ENCODE measurements at regions not wholly inside any gene's neighbourhood (a gene's known extent, or its start where the extent isn't known, plus 50 kb on each side); places are given as distances from the start of the nearest gene placed in this dataset.

DNA sequence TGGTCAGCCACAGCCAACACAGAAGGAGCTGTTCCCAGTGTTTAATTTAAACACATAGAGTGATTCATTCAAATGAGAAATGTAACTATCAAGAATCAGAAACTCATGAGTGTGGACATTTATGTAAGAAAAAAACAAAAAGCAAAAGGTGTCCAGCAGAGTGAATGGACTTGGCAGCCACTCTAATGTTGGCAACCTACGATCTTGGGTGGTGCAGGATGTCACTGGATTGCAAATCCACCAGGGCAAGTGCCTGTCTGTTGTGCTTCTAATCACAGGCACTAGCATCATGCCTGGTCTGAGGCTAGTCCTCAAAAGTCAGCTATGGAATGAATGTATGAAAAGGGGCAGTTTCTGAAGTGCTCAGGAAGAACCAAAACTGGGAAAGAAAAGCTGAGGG, 277.7 kb upstream of the CLNK start:
- H3K9me1 ChIP-seq (ENCODE audit: insufficient read depth, low read length) = no peaks in the 10 kb centered on the region
- no peaks in the 10 kb centered on the region for H3K36me3 ChIP-seq (ENCODE audit: control insufficient read depth, insufficient read depth, low read length)
- no peak overlapping the region for H2AFZ ChIP-seq (replicated peaks; ENCODE audit: low read length, poor library complexity)
- no peak overlapping the region for H2BK20ac ChIP-seq (ENCODE audit: low read depth, low read length)
- H4K8ac ChIP-seq (ENCODE audit: low read depth in 2 of 2, low read length in 2 of 2) = no peak overlapping the region
- no peak overlapping the region for H3K56ac ChIP-seq (ENCODE audit: extremely low read depth, insufficient read depth, low read length)
- no peak overlapping the region for H2AK9ac ChIP-seq (replicated peaks; ENCODE audit: low read depth, low read length, poor library complexity)
- no TSS peak for BruUV-seq (replicated peaks)
- H2BK5ac ChIP-seq (ENCODE audit: low read depth, low read length, poor library complexity, severe bottlenecking) = no peak overlapping the region
- no peaks in the 10 kb centered on the region for H3K4me1 ChIP-seq (ENCODE audit: control insufficient read depth, insufficient read depth, low read length)
- 50% methylated on average over 1 of the region's 1 CpG; no CpG with 5 or more reads in 1 of the 2 experiments for WGBS, 2 experiments (ENCODE audit: extremely low coverage in 2 of 2, insufficient read length in 1 of 2)
- no peaks in the 10 kb centered on the region for H4K20me1 ChIP-seq (ENCODE audit: insufficient read depth, low read length)
- in situ Hi-C loops (cut with MboI; ENCODE audit: low sequenced_read_pairs) (no loop called here), intact Hi-C loops (cut with micrococcal nuclease) (no loop called here), dilution Hi-C loops (cut with HindIII; ENCODE audit: low sequenced_read_pairs, unreplicated experiment) (no loop called here)
- ChIA-PET POLR2A (ENCODE audit: unreplicated experiment) (no interaction called here), CTCF (interaction anchor here (0.6 kb wide), 2 partner anchors 64 to 87 kb away, joined by 3 to 4 read pairs; no protein-coding TSS in a partner anchor)
- no peak overlapping the region for H3K4me2 ChIP-seq (ENCODE audit: low read depth, low read length)
- H3K27ac ChIP-seq (ENCODE audit: insufficient read depth, low read length) = no peak overlapping the region
- H3K14ac ChIP-seq (replicated peaks; ENCODE audit: low read depth, low read length) = no peak overlapping the region
- no peak overlapping the region for H2BK120ac ChIP-seq (ENCODE audit: low read depth, low read length)
- no peak overlapping the region for H4K91ac ChIP-seq (ENCODE audit: insufficient read depth, low read depth, low read length)
- no peak overlapping the region for H2BK15ac ChIP-seq (ENCODE audit: low read depth, low read length)
- H3K9ac ChIP-seq (ENCODE audit: low read depth, low read length) = no peak overlapping the region
- TF ChIP-seq SMC3 (IDR thresholded peaks at IDR 0.05; ENCODE audit: low read depth, low read length) (no peak), CHD1 (IDR thresholded peaks at IDR 0.05; ENCODE audit: low read depth, low read length) (no peak), RFX5 (IDR thresholded peaks at IDR 0.05; ENCODE audit: low read depth, low read length) (no peak), MAFK (IDR thresholded peaks at IDR 0.05; ENCODE audit: low read depth, low read length) (no peak), CTCF (conservative IDR thresholded peaks at IDR 0.05; ENCODE audit: low read depth, low read length) (no peak), FOS (IDR thresholded peaks at IDR 0.05; ENCODE audit: low read depth, low read length) (no peak), MXI1 (IDR thresholded peaks at IDR 0.05; ENCODE audit: borderline replicate concordance, low read depth, low read length) (no peak), MAZ (IDR thresholded peaks at IDR 0.05; ENCODE audit: borderline replicate concordance, low read depth, low read length) (no peak), RCOR1 (IDR thresholded peaks at IDR 0.05; ENCODE audit: insufficient replicate concordance, low read length) (no peak)
- TF ChIP-seq, protein P1, sequence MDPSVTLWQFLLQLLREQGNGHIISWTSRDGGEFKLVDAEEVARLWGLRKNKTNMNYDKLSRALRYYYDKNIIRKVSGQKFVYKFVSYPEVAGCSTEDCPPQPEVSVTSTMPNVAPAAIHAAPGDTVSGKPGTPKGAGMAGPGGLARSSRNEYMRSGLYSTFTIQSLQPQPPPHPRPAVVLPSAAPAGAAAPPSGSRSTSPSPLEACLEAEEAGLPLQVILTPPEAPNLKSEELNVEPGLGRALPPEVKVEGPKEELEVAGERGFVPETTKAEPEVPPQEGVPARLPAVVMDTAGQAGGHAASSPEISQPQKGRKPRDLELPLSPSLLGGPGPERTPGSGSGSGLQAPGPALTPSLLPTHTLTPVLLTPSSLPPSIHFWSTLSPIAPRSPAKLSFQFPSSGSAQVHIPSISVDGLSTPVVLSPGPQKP (IDR thresholded peaks at IDR 0.05; ENCODE audit: borderline replicate concordance, low read depth, low read length) = no peak
- TF ChIP-seq, protein P2, sequence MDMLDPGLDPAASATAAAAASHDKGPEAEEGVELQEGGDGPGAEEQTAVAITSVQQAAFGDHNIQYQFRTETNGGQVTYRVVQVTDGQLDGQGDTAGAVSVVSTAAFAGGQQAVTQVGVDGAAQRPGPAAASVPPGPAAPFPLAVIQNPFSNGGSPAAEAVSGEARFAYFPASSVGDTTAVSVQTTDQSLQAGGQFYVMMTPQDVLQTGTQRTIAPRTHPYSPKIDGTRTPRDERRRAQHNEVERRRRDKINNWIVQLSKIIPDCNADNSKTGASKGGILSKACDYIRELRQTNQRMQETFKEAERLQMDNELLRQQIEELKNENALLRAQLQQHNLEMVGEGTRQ (IDR thresholded peaks at IDR 0.05; ENCODE audit: low read depth, low read length) = no peak
- H3K79me1 ChIP-seq (ENCODE audit: low read depth in 1 of 2, low read length in 2 of 2) = no peaks in the 10 kb centered on the region
- no peak for DNase-seq
- H2AK5ac ChIP-seq (ENCODE audit: low read depth, low read length) = no peak overlapping the region
- H4K5ac ChIP-seq (ENCODE audit: low read depth, low read length) = no peak overlapping the region
- H3K4ac ChIP-seq (ENCODE audit: low read depth, low read length) = no peak overlapping the region
- no peak overlapping the region for H3K4me3 ChIP-seq (ENCODE audit: insufficient read depth, low read depth, low read length)
- H3K18ac ChIP-seq (ENCODE audit: low read depth, low read length) = no peak overlapping the region
- no peak for ATAC-seq (ENCODE audit: low read depth)
- H3K27me3 ChIP-seq (ENCODE audit: control insufficient read depth, insufficient read depth, low read length) = no peaks in the 10 kb centered on the region
- no peak overlapping the region for H3K23ac ChIP-seq (ENCODE audit: low read depth, low read length)
- peaks cover 11% of the 10 kb centered on the region for H3K9me3 ChIP-seq (ENCODE audit: control insufficient read depth, insufficient read depth, low read length)

All from IMR-90 (cell line).